ENCODE measurements at regions not wholly inside any gene's neighbourhood (a gene's known extent, or its start where the extent isn't known, plus 50 kb on each side); places are given as distances from the start of the nearest gene placed in this dataset.

GRCh38 chr2:172160839-172161238, 58.1 kb upstream of the DLX2 start:
- TF ChIP-seq POLR2A (IDR thresholded peaks at IDR 0.05; ENCODE audit: low read depth), result no peak
- no peak for TF ChIP-seq CTCF (IDR thresholded peaks at IDR 0.05)
- no peak for TF ChIP-seq POLR2AphosphoS5 (IDR thresholded peaks at IDR 0.05)
- no peak for TF ChIP-seq EP300 (IDR thresholded peaks at IDR 0.05)
